SK-N-MC (cell line): ENCODE measurements at regions not wholly inside any gene's neighbourhood (a gene's known extent, or its start where the extent isn't known, plus 50 kb on each side); places are given as distances from the start of the nearest gene placed in this dataset.
A peak's percentile ranks its signal among the peaks of the same experiment; 100 is the strongest.

Experiments
- DNase-seq: peaks from one replicate; pipeline ENCODE4 v3.0.0-alpha.2; 2011; ENCODE audit warnings: low read depth, low spot score
- H3K27ac ChIP-seq: fragments of 200-600 bp; sonication (generic); 2 replicates; pipeline ENCODE4 v1.5.1; 2016; ENCODE audit warnings: mixed run types
- H3K36me3 ChIP-seq: fragments of 200-600 bp; sonication (generic); 2 replicates; pipeline ENCODE4 v1.6.1; 2017; ENCODE audit warnings: antibody characterized with exemption, low read length, mixed read lengths; ENCODE audit not compliant: insufficient read depth
- H3K4me3 ChIP-seq: fragments of 200-600 bp; sonication (generic); 2 replicates; pipeline ENCODE4 v1.5.1; 2016
- H3K9ac ChIP-seq: fragments of 200-600 bp; sonication (generic); 2 replicates; pipeline ENCODE4 v1.8.0; 2017; ENCODE audit warnings: mixed run types, mixed read lengths; ENCODE audit not compliant: insufficient read length
- H3K9me3 ChIP-seq: fragments of 200-600 bp; sonication (generic); 2 replicates; pipeline ENCODE4 v1.6.1; 2017; ENCODE audit warnings: low read depth, mild to moderate bottlenecking, antibody characterized with exemption, low read length, moderate library complexity, mixed read lengths
- EZH2 ChIP-seq: fragments of 200-600 bp; sonication (generic); IDR thresholded peaks from one replicate; pipeline ENCODE4 v1.6.1; 2017; ENCODE audit warnings: antibody characterized with exemption
- FOXP2 ChIP-seq: optimal IDR thresholded peaks from 2 replicates; pipeline ENCODE3; 2011; ENCODE audit warnings: mild to moderate bottlenecking, moderate library complexity; ENCODE audit not compliant: insufficient read depth; ENCODE audit errors: extremely low read length, control extremely low read depth
- POLR2AphosphoS5 ChIP-seq: IDR thresholded peaks from 2 replicates; pipeline ENCODE4 v1.6.1; 2012; ENCODE audit warnings: mild to moderate bottlenecking, low read depth, low read length, borderline replicate concordance

DNA sequence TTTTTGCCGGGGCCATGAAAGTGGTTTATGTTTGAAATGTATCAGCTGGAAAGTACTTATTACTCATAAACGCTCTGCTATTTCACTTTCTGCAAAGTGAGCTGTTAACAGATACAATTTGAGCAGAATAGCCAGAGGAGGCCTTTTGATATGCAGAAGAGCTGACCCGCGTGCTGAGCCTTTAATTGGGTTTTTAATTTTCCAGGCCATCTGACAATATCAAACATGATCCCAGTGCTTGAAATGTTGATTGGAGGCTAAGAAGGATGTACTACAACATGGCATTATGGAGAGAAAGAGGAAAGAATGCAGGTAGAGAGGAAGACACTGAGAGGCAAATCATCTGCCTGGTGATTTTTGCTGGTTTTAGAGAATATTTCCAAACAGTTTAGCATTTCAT lies 261.3 kb upstream of the MEIS2 start:
- Histone ChIP-seq H3K4me3 (no peak overlapping the region), H3K9me3 (no peaks in the 10 kb centered on the region), H3K36me3 (no peaks in the 10 kb centered on the region), H3K27ac (no peak overlapping the region), H3K9ac (no peak overlapping the region)
- DNase-seq: no peak
- TF ChIP-seq EZH2 (no peak), FOXP2 (no peak), POLR2AphosphoS5 (no peak)

DNA sequence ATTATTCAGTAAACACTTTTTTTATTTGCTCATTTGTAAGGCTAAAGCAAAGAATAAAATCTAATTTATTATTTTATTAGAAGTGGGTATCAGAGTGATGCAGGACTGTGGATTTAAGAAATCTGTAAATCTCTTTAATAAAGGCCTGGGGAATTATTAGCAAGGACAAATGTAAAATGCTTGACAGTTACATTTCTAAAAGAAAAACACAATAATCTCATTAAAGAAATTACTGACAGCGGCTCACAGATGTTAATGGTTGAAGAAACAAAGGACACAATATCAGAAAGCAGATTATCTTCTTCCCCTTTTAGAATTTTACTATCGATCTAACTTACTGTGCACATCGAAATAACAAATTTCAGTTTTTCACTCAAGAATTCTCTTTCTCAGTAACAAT lies 262.1 kb upstream of the MEIS2 start:
- TF ChIP-seq EZH2 (no peak), FOXP2 (no peak), POLR2AphosphoS5 (no peak)
- Histone ChIP-seq H3K9me3 (no peaks in the 10 kb centered on the region), H3K4me3 (no peak overlapping the region), H3K27ac (no peak overlapping the region), H3K9ac (no peak overlapping the region), H3K36me3 (no peaks in the 10 kb centered on the region)
- no peak for DNase-seq

DNA sequence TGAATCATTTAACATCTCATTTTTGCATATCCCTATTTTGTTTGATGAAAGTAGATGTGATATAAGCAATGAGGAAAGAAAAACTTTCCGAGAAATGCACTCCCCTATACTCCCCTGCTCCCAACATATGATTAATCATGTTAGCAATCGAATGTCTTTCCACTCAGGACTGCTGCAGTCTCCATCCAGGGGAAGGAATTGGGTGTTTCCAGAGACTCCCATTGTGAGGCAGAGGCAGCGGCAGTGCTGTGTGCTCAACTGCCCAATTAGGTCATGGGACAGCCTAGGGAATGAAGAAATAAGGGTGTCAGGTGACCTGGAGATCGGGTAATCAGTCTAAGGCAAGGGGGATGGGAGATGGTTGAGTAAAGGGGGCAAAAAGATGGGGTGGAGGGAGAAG lies 268.6 kb upstream of the MEIS2 start:
- Histone ChIP-seq H3K9me3 (no peaks in the 10 kb centered on the region), H3K9ac (no peak overlapping the region), H3K4me3 (no peak overlapping the region), H3K27ac (no peak overlapping the region), H3K36me3 (no peaks in the 10 kb centered on the region)
- no peak for DNase-seq
- TF ChIP-seq POLR2AphosphoS5: no peak
- no peak for TF ChIP-seq EZH2
- no peak for TF ChIP-seq FOXP2

DNA sequence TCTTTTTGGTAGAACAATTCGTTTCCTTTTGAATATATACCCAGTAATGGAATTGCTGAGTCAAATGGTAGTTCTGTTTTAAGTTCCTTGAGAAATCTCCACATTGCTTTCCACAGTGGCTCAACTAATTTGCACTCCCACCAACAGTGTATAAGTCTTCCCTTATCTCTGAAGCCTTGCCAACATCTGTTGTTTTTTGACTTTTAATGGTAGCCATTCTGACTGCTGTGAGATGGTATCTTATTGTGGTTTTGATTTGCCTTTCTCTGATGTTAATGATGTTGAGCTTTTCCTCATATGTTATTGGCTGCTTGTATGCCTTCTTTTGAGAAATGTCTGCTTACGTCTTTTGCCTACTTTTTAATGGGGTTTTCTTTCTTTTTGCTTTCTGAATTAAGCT lies 270.6 kb upstream of the MEIS2 start:
- no peak overlapping the region for H3K27ac ChIP-seq
- TF ChIP-seq POLR2AphosphoS5 (no peak), EZH2 (no peak), FOXP2 (no peak)
- H3K9me3 ChIP-seq: no peaks in the 10 kb centered on the region
- H3K9ac ChIP-seq: no peak overlapping the region
- no peaks in the 10 kb centered on the region for H3K36me3 ChIP-seq
- no peak overlapping the region for H3K4me3 ChIP-seq
- DNase-seq: peak; percentile 34

DNA sequence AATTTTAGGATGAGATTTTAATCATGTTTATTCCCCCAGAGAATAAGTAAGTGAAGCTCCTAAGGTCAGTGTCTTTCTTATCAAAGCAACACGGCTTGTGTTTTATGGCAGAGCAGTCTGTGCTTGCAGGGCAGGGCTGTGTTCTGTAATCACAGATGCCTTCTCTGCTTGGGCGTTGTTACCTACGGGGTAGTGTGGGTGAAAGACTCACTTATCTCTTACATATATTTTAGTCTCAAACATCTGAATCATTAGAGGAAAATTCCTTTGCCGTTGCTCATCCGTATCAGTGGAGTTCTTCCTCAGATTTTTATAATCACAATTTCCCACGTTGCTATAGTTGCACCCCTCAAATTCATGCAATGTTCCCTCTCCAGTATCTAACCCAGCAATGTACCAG lies 271.7 kb upstream of the MEIS2 start:
- TF ChIP-seq EZH2 (no peak), FOXP2 (no peak), POLR2AphosphoS5 (no peak)
- no peak for DNase-seq
- H3K9me3 ChIP-seq: no peaks in the 10 kb centered on the region
- H3K36me3 ChIP-seq: no peaks in the 10 kb centered on the region
- peak overlapping the region; percentile 17; the same call in 1 of the 2 replicates for H3K4me3 ChIP-seq
- no peak overlapping the region for H3K27ac ChIP-seq
- H3K9ac ChIP-seq: no peak overlapping the region

- Histone ChIP-seq H3K27ac (no peak overlapping the region), H3K4me3 (no peak overlapping the region), H3K9me3 (no peaks in the 10 kb centered on the region), H3K36me3 (no peaks in the 10 kb centered on the region), H3K9ac (no peak overlapping the region)
- no peak for DNase-seq
- no peak for TF ChIP-seq POLR2AphosphoS5
- no peak for TF ChIP-seq EZH2
- TF ChIP-seq FOXP2: no peak
Observed at GRCh38 chr15:37375519-37375918, 275.2 kb upstream of the MEIS2 start.

DNA sequence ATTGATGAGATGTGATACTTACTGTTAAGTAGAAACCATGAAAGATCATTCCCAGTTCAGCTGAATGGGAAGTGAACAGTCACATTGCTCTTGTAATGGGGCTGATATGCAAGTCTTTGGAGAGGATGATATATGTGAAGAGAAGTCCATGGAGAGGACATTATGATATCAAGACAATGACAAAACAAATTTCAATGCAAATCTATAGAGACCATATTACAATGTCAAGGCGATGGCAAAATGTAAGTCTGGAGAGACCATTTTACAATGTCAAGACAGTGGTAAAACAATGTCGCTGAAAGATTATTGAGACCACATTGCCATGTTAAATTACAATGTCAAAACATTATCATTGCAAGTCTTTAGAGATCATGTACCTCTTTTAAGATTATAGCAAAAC lies 277.1 kb upstream of the MEIS2 start:
- DNase-seq: no peak
- no peak for TF ChIP-seq FOXP2
- no peak for TF ChIP-seq EZH2
- TF ChIP-seq POLR2AphosphoS5: no peak
- no peaks in the 10 kb centered on the region for H3K9me3 ChIP-seq
- no peak overlapping the region for H3K27ac ChIP-seq
- no peaks in the 10 kb centered on the region for H3K36me3 ChIP-seq
- H3K4me3 ChIP-seq: no peak overlapping the region
- H3K9ac ChIP-seq: no peak overlapping the region

- Histone ChIP-seq H3K9me3 (no peaks in the 10 kb centered on the region), H3K36me3 (no peaks in the 10 kb centered on the region), H3K27ac (no peak overlapping the region), H3K4me3 (no peak overlapping the region), H3K9ac (no peak overlapping the region)
- TF ChIP-seq EZH2 (no peak), FOXP2 (no peak), POLR2AphosphoS5 (no peak)
- no peak for DNase-seq
Observed at GRCh38 chr15:37394402-37395099, 294.2 kb upstream of the MEIS2 start.

DNA sequence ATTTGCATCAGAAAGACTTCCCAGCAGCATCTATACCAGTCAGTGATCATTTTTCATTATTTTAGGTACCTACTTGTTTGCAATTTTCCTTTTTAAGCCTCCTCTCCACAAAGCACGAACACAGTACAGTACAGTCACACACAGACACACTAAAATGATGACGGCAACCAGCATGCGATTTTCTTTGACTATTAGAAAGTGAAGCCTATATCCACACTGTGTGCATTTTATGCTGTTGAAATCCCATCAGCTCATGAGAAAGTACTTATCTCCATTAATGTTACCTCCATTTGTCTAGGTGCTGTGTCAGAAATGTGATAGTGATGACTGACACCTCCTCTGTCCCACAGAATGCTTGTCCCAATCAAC lies 294.7 kb upstream of the MEIS2 start:
- no peaks in the 10 kb centered on the region for H3K36me3 ChIP-seq
- TF ChIP-seq POLR2AphosphoS5 (no peak), EZH2 (no peak), FOXP2 (no peak)
- no peak overlapping the region for H3K27ac ChIP-seq
- no peak for DNase-seq
- H3K4me3 ChIP-seq: no peak overlapping the region
- H3K9me3 ChIP-seq: no peaks in the 10 kb centered on the region
- no peak overlapping the region for H3K9ac ChIP-seq
